EH (cell line): ENCODE measurements at regions not wholly inside any gene's neighbourhood (a gene's known extent, or its start where the extent isn't known, plus 50 kb on each side); places are given as distances from the start of the nearest gene placed in this dataset.
"Not testable (repeated sequence)": the region's sequence is repeated elsewhere in the genome, so short reads cannot be mapped to it uniquely, and the experiment has no call there.

Experiments
- DNase-seq: peaks from one replicate; pipeline ENCODE4 v3.0.0-alpha.2; 2015; ENCODE audit warnings: low read depth

DNA sequence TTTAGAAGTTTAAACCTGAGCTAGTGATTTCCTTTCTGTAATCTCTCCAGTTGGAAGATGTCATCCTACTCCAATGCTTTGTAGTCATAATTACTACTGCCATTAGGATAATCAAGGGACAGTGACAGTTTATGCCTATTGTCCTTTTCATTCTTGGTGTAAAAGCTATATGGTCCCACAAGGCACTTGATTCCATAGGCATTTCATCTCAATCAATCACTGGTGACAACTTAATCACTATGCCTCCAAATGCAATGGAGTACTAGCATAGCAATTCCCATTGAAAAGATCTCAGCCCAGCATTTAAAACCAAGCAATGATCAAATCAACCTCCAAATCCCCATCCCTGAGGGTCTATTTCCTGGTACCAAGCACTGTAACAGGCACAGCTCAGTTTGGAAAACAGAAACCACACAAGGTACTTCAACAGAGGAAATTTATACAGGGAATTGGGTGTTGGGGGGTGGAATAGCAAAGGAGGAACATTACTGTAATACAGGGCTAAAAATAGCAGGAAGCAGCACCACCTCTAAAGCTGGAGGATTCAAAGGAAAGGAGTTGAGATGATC lies 51.0 kb downstream of the FHIP2A start:
- DNase-seq: no peak

GRCh38 chr10:114874827-114875411 lies 53.3 kb downstream of the FHIP2A start:
- no peak for DNase-seq

DNA sequence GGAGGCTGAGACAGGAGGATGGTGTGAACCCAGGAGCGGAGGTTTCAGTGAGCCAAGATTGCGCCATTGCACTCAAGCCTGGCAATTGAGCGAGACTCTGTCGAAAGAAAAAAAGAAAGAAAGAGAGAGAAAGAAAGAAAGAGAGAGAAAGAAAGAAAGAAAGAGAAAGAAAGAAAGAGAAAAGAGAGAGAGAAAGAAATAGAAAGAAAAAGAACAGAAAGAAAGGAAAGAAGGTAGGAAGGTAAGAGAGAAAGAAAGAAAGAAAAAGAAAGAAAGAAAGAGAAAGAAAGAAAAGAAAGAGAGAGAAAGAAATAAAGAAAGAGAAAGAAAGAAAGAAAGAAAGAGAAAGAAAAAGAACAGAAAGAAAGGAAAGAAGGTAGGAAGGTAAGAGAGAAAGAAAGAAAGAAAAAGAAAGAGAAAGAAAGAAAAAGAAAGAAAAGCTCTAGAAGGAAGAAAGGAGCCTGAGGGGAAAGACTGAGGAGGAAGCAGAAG lies 54.1 kb downstream of the FHIP2A start:
- DNase-seq: not testable (repeated sequence)

GRCh38 chr10:114876169-114876568 lies 54.6 kb downstream of the FHIP2A start:
- DNase-seq: no peak

- DNase-seq: peak; percentile 63
Measured at GRCh38 chr10:114876602-114877300, 55.2 kb downstream of the FHIP2A start.

GRCh38 chr10:114877301-114877644 lies 55.7 kb downstream of the FHIP2A start:
- DNase-seq: no peak

DNA sequence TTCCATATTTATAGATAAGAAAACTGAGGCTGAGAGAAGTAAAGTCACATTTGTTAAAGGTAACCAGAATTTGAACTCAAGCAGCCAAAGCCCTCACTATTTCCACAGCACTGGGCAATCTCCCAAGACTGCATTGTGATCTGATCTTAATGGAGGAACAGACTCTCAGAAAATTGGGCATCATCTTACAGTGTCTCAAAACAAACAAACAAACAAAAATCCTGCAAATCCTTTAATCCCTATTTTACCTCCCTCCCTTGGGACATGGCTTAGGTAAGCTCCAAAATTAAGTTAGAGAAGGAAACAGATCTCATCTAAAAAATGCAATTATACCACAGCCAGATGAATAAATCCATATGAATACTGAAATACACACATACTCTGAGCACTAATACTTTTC lies 57.5 kb downstream of the FHIP2A start:
- DNase-seq: no peak

- peak; percentile 38 for DNase-seq
Measured at GRCh38 chr10:114879541-114880158, 58.1 kb downstream of the FHIP2A start.

GRCh38 chr10:114881417-114881816 lies 56.6 kb upstream of the TRUB1 start:
- peak; percentile 74 for DNase-seq

DNA sequence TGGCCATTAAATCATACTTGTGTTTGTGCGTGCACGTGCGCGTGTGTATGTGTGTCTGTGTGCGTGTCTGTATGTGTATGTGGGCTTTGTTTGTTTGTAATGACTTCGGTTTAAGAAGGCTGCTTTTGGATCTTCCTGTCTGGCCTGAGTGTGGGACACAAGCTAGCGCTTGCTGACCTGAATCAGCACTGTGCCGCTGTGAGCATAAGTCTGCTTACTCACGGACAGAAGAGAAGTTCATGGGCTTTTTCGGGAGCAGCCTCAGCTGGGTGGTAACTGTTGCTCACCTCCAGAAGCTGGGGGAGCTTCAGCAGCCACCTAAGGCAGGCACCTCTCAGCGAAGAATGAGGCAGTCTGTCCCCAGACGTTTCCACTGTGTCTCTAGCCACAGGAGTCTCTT lies 56.1 kb upstream of the TRUB1 start:
- no peak for DNase-seq

DNA sequence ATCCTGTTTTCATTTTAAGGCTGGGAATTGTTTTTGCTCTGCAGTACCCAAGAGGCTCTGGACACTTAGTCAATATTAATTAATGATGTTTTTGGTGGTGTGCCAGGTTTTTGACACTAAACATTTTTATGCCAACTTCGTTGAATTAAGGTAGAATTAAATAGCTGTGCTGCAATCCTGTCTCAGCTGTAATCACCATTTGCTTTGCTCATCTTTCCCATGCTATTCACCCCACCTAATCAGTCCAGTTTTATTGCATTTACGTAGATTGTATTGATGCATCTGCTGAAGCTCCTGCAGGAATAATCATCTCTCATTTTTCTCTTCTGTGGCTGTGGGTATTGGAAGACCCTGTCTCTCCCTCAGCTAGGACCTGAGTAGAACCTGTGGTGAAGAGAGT lies 52.6 kb upstream of the TRUB1 start:
- no peak for DNase-seq
